HFFc6 (cell line): ENCODE measurements at regions not wholly inside any gene's neighbourhood (a gene's known extent, or its start where the extent isn't known, plus 50 kb on each side); places are given as distances from the start of the nearest gene placed in this dataset.

ENCODE experiments used
- DNase-seq: peaks from one replicate; pipeline ENCODE4 v3.0.0-alpha.2; 2018
- H3K27ac Mint-ChIP-seq: 2 replicates; pipeline ENCODE4 v1.8.0; 2020; ENCODE audit warnings: mild to moderate bottlenecking, mixed read lengths
- H3K27me3 Mint-ChIP-seq: 2 replicates; pipeline ENCODE4 v1.8.0; 2021; ENCODE audit warnings: mild to moderate bottlenecking, moderate library complexity, mixed read lengths; ENCODE audit not compliant: insufficient read depth
- H3K36me3 Mint-ChIP-seq: 2 replicates; pipeline ENCODE4 v1.8.0; 2021; ENCODE audit warnings: low read depth, mixed read lengths
- H3K4me1 Mint-ChIP-seq: 2 replicates; pipeline ENCODE4 v1.8.0; 2020; ENCODE audit warnings: low read depth, mixed read lengths
- H3K4me3 Mint-ChIP-seq: 2 replicates; pipeline ENCODE4 v1.8.0; 2020; ENCODE audit warnings: mild to moderate bottlenecking, moderate library complexity, mixed read lengths
- H3K9me3 Mint-ChIP-seq: 2 replicates; pipeline ENCODE4 v1.8.0; 2020; ENCODE audit warnings: mild to moderate bottlenecking, mixed read lengths
- CTCF ChIP-seq: fragments of 200-600 bp; sonication (generic); IDR thresholded peaks from 2 replicates; pipeline ENCODE4 v1.5.0; 2021; ENCODE audit warnings: antibody characterized with exemption, mild to moderate bottlenecking

- Mint-ChIP-seq H3K4me1 (peaks cover 49% of the 10 kb centered on the region), H3K27ac (peak overlapping the region; percentile 34; the same call in 1 of the 2 replicates), H3K9me3 (no peaks in the 10 kb centered on the region), H3K36me3 (peaks cover 5% of the 10 kb centered on the region; the same call in 1 of the 2 replicates), H3K27me3 (no peaks in the 10 kb centered on the region), H3K4me3 (no peak overlapping the region)
- no peak for TF ChIP-seq CTCF
- DNase-seq = peak; percentile 72
Observed at GRCh38 chr15:62524848-62525247, 359.8 kb upstream of the C2CD4B start.

DNA sequence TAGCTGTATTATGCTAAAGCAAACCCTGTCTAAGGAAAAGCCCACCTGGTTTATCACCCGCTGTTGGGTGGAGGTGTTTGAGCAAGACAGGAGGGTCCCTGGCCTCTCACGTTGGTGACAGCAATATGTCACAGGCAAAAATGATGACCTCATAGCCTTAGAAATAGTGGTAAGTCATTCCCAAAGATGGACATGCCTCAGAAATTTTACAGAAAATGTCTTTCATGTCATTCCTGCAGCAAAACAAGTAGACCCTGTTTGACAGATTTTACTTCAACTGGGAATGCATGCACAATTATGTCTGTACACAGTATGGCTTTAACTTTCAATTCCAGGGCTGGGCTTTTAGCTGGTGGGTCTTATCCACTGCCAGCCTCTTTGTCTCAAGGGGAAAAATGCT is 362.3 kb upstream of the C2CD4B start:
- H3K27ac Mint-ChIP-seq = no peak overlapping the region
- no peaks in the 10 kb centered on the region for H3K27me3 Mint-ChIP-seq
- TF ChIP-seq CTCF = no peak
- no peak overlapping the region for H3K4me3 Mint-ChIP-seq
- H3K36me3 Mint-ChIP-seq = peaks cover 8% of the 10 kb centered on the region
- DNase-seq = no peak
- peaks cover 44% of the 10 kb centered on the region for H3K4me1 Mint-ChIP-seq
- no peaks in the 10 kb centered on the region for H3K9me3 Mint-ChIP-seq

DNA sequence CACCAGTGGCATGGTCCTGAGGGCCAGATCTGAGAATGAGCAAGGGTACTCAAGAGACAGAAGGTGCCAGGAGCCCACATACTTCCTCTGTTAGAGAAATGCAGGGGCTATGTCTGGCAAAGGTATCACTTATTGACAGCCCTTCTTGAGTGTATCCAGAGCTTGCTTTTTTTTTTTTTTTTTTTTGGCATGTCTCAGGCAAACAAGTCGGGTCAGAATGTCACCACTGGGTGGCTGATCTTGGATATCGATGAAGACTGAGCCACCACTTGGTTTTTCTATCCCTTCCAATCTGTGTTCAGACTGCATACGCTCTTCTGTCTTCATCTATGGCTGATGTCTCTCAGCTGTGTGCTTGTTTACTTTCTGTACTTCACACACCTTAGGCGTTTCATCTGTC is 363.4 kb upstream of the C2CD4B start:
- Mint-ChIP-seq H3K4me1 (peaks cover 33% of the 10 kb centered on the region), H3K9me3 (no peaks in the 10 kb centered on the region), H3K27me3 (no peaks in the 10 kb centered on the region), H3K36me3 (peaks cover 8% of the 10 kb centered on the region), H3K4me3 (no peak overlapping the region), H3K27ac (no peak overlapping the region)
- DNase-seq = no peak
- TF ChIP-seq CTCF = no peak

GRCh38 chr15:62532367-62532766 is 367.3 kb upstream of the C2CD4B start:
- no peak for DNase-seq
- H3K36me3 Mint-ChIP-seq = peaks cover 8% of the 10 kb centered on the region; the same call in 1 of the 2 replicates
- H3K4me3 Mint-ChIP-seq = no peak overlapping the region
- H3K27me3 Mint-ChIP-seq = no peaks in the 10 kb centered on the region
- H3K27ac Mint-ChIP-seq = no peak overlapping the region
- no peaks in the 10 kb centered on the region for H3K9me3 Mint-ChIP-seq
- no peak for TF ChIP-seq CTCF
- H3K4me1 Mint-ChIP-seq = peaks cover 19% of the 10 kb centered on the region

DNA sequence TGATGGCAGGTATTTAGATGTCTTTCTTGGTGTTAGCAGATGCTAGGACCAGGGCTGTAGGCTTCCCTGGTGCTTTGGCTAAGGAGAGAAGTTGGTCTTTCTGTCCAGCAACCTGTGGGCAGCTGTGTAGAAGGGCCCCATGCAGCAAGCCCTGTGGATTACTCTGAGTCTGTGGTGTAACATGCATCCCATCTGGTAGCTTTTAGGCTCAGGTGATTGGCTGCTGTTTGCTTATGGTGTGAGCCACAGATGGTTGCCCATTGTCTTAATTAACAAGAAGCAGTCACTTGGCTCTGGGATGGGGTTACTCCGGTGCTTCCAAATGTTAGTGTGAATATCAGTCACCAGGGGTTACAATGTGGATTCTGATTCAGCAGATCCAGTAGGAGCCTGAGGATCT is 368.6 kb upstream of the C2CD4B start:
- Mint-ChIP-seq H3K27me3 (no peaks in the 10 kb centered on the region), H3K9me3 (no peaks in the 10 kb centered on the region), H3K4me3 (no peak overlapping the region), H3K4me1 (peaks cover 11% of the 10 kb centered on the region), H3K36me3 (peaks cover 8% of the 10 kb centered on the region; the same call in 1 of the 2 replicates), H3K27ac (no peak overlapping the region)
- DNase-seq = no peak
- TF ChIP-seq CTCF = no peak

DNA sequence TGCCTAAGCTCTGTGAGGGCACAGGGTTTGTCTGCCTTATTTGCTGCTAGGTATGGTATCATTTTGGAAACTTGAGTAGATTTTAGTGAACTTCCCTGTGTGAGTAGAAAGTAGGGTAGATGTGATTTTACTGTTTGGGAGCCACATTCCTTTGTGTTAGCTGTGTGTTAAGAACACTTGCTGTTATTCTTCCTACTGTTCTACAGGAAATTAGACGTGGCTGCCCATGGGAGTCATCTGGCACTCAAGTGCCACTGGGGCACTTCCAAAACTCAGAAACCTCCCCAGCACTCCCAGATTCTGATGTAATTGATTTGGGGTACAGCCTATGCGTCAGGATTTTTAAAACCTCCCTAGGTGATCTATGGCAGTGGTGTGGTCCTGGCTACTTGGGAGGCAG is 369.9 kb upstream of the C2CD4B start:
- DNase-seq = no peak
- Mint-ChIP-seq H3K27ac (peak overlapping the region; percentile 28; the same call in 1 of the 2 replicates), H3K36me3 (peaks cover 8% of the 10 kb centered on the region; the same call in 1 of the 2 replicates), H3K9me3 (no peaks in the 10 kb centered on the region), H3K4me1 (peaks cover 8% of the 10 kb centered on the region), H3K4me3 (no peak overlapping the region), H3K27me3 (no peaks in the 10 kb centered on the region)
- TF ChIP-seq CTCF = no peak
